Spleen (tissue), 11 donors: ENCODE measurements at regions not wholly inside any gene's neighbourhood (a gene's known extent, or its start where the extent isn't known, plus 50 kb on each side); places are given as distances from the start of the nearest gene placed in this dataset.

Experiments
- DNase-seq: peaks from one replicate; pipeline ENCODE4 v3.0.0-alpha.2; 2020
- H3K27ac ChIP-seq, 8 donors: fragments of 200-600 bp; sonication (generic) in 7 of 8; 1 replicate in 4 of 8; 2 replicates in 4 of 8; pipeline versions ENCODE4 v1.5.0 to v1.8.0; 2016 to 2021; ENCODE audit warnings: inconsistent platforms in 4 of 8, mild to moderate bottlenecking in 4 of 8, moderate library complexity in 1 of 8
- H3K27me3 ChIP-seq, 7 donors: fragments of 200-600 bp; sonication (generic) in 6 of 7; replicated peaks in 1 of 7; 1 replicate in 4 of 7; 2 replicates in 3 of 7; pipeline versions ENCODE4 v1.5.0 to v1.8.0; 2016 to 2021; ENCODE audit warnings: inconsistent platforms in 3 of 7, mild to moderate bottlenecking in 1 of 7
- H3K36me3 ChIP-seq, 6 donors: fragments of 200-600 bp; sonication (generic) in 5 of 6; 1 replicate in 4 of 6; 2 replicates in 2 of 6; pipeline versions ENCODE4 v1.5.0 to v1.8.0; 2016 to 2021; ENCODE audit warnings: inconsistent platforms in 2 of 6
- H3K4me1 ChIP-seq, 6 donors: fragments of 200-600 bp; sonication (generic) in 5 of 6; 1 replicate in 3 of 6; 2 replicates in 3 of 6; pipeline versions ENCODE4 v1.5.0 to v1.8.0; 2016 to 2021; ENCODE audit warnings: inconsistent platforms in 3 of 6
- H3K4me3 ChIP-seq, 8 donors: fragments of 200-600 bp; sonication (generic) in 7 of 8; 1 replicate in 4 of 8; 2 replicates in 4 of 8; pipeline versions ENCODE4 v1.5.0 to v1.8.0; 2016 to 2021; ENCODE audit warnings: inconsistent platforms in 4 of 8, mild to moderate bottlenecking in 4 of 8, moderate library complexity in 2 of 8
- H3K9me3 ChIP-seq, 8 donors: fragments of 200-600 bp; sonication (generic) in 7 of 8; 1 replicate in 4 of 8; 2 replicates in 4 of 8; pipeline versions ENCODE4 v1.5.0 to v1.8.0; 2016 to 2021; ENCODE audit warnings: inconsistent platforms in 4 of 8
- POLR2A ChIP-seq, 3 donors: fragments of 450-650 bp; IDR thresholded peaks; one replicate each; pipeline ENCODE4 v1.5.1; 2017; ENCODE audit warnings: antibody characterized with exemption in 3 of 3, mild to moderate bottlenecking in 1 of 3
- POLR2AphosphoS5 ChIP-seq, 3 donors: sonication (generic); formaldehyde crosslinking; IDR thresholded peaks; one replicate each; pipeline ENCODE4 v1.5.1; 2017; ENCODE audit warnings: antibody characterized with exemption in 3 of 3
- WGBS, 5 donors: extraction: QIAGEN DNeasy Blood & Tissue Kit in 3 of 5; methylation state at CpG; one replicate each; pipeline versions ENCODE4 v1.1.5 to v1.1.7; 2013 to 2018; 5-methylcytosine and 5-hydroxymethylcytosine counted together
- intact Hi-C: fragments of 100-400 bp; cut with DNase I; formaldehyde crosslinking; loops from one replicate; pipeline ENCODE4 v1.15.0; 2023; ENCODE audit warnings: low total_unique reads
- TF ChIP-seq, protein P1 (sequence below), 11 experiments: fragments of 200-600 bp in 7 of 11; fragments of 450-650 bp in 4 of 11; sonication (generic) in 4 of 11; IDR thresholded peaks in 8 of 11; conservative IDR thresholded peaks in 3 of 11; 1 replicate in 7 of 11; 2 replicates in 4 of 11; pipeline versions ENCODE4 v1.4.0 to v1.8.0; 2016 to 2021; ENCODE audit warnings: antibody characterized with exemption in 11 of 11, inconsistent platforms in 4 of 11, mild to moderate bottlenecking in 1 of 11
- donor health status: healthy with polysubstance abuse.
- donor health status: DM: no; HTN: no; CAD: no; lungs with moderate emphysema.
- donor health status: DM: no; HTN: no; CAD: no.
- donor health status: Bipolar disorder and iron deficiency.
- donor health status: healthy.
- donor health status: DM: no; HTN: no; CAD: no.
- donor health status: DM: yes; HTN: yes; CAD: no.

DNA sequence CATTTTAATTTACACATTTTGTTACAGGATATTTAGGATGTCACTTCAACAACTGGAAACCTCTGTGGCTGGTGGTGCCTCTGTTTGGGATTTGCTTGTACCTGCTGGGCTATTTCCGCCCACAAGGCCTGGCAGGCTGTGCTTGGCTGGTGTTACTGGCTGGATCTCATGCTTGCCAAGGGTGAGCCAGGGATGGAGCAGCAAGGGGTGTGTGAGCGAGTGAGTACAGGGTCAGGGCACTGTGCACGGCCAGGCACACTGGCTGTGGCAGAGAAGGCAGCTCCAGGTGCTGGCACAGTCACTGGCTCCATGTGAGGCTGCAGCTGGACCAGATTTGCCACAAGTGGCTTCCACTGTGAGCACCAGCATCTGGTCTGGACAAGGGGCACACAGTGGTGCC lies 1254.8 kb downstream of the SLITRK5 start:
- WGBS, 5 donors = 59 to 90% (median 82%) methylated on average over 2 to 3 of the region's 3 CpGs

GRCh38 chr13:88926890-88927502 lies 1255.8 kb downstream of the SLITRK5 start:
- intact Hi-C loops = no loop called here
- WGBS, 5 donors = 81 to 93% (median 85%) methylated on average over 5 of the region's 5 CpGs
- no peak for DNase-seq
- H3K27ac ChIP-seq = no peak overlapping the region
- TF ChIP-seq, protein P1, sequence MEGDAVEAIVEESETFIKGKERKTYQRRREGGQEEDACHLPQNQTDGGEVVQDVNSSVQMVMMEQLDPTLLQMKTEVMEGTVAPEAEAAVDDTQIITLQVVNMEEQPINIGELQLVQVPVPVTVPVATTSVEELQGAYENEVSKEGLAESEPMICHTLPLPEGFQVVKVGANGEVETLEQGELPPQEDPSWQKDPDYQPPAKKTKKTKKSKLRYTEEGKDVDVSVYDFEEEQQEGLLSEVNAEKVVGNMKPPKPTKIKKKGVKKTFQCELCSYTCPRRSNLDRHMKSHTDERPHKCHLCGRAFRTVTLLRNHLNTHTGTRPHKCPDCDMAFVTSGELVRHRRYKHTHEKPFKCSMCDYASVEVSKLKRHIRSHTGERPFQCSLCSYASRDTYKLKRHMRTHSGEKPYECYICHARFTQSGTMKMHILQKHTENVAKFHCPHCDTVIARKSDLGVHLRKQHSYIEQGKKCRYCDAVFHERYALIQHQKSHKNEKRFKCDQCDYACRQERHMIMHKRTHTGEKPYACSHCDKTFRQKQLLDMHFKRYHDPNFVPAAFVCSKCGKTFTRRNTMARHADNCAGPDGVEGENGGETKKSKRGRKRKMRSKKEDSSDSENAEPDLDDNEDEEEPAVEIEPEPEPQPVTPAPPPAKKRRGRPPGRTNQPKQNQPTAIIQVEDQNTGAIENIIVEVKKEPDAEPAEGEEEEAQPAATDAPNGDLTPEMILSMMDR (IDR thresholded peaks at IDR 0.05 in 8 of 11, conservative IDR thresholded peaks at IDR 0.05 in 3 of 11) = no peak
- TF ChIP-seq POLR2AphosphoS5 (IDR thresholded peaks at IDR 0.05) (no peak), POLR2A (IDR thresholded peaks at IDR 0.05) (no peak)
- H3K4me3 ChIP-seq = no peak overlapping the region
- H3K36me3 ChIP-seq = no peaks in the 10 kb centered on the region
- H3K27me3 ChIP-seq = no peaks in the 10 kb centered on the region
- H3K9me3 ChIP-seq = peaks cover 0 to 16% (median 12%) of the 10 kb centered on the region in 8 donors
- no peaks in the 10 kb centered on the region for H3K4me1 ChIP-seq

More for the DNA sequence above, 1254.8 kb downstream of the SLITRK5 start:
- TF ChIP-seq POLR2A (IDR thresholded peaks at IDR 0.05) (no peak), POLR2AphosphoS5 (IDR thresholded peaks at IDR 0.05) (no peak)
- TF ChIP-seq, protein P1 (IDR thresholded peaks at IDR 0.05 in 8 of 11, conservative IDR thresholded peaks at IDR 0.05 in 3 of 11) = no peak
- no peaks in the 10 kb centered on the region for H3K36me3 ChIP-seq
- DNase-seq = no peak
- H3K27ac ChIP-seq = no peak overlapping the region
- no peaks in the 10 kb centered on the region for H3K4me1 ChIP-seq
- H3K27me3 ChIP-seq = no peaks in the 10 kb centered on the region
- intact Hi-C loops = no loop called here
- no peak overlapping the region for H3K4me3 ChIP-seq
- peaks cover 0 to 16% (median 12%) of the 10 kb centered on the region in 8 donors for H3K9me3 ChIP-seq

- intact Hi-C loops = no loop called here
- Histone ChIP-seq H3K4me3 (no peak overlapping the region), H3K27me3 (no peaks in the 10 kb centered on the region), H3K36me3 (no peaks in the 10 kb centered on the region), H3K27ac (no peak overlapping the region), H3K4me1 (no peaks in the 10 kb centered on the region), H3K9me3 (no peaks in the 10 kb centered on the region)
- DNase-seq = no peak
- TF ChIP-seq POLR2A (IDR thresholded peaks at IDR 0.05) (no peak), POLR2AphosphoS5 (IDR thresholded peaks at IDR 0.05) (no peak)
- TF ChIP-seq, protein P1 (IDR thresholded peaks at IDR 0.05 in 8 of 11, conservative IDR thresholded peaks at IDR 0.05 in 3 of 11) = no peak
- WGBS, 5 donors = 77 to 94% (median 92%) methylated on average over 1 of the region's 1 CpG
Measured at GRCh38 chr13:88932950-88933349, 1261.8 kb downstream of the SLITRK5 start.

GRCh38 chr13:88937384-88937783 lies 1266.2 kb downstream of the SLITRK5 start:
- TF ChIP-seq POLR2AphosphoS5 (IDR thresholded peaks at IDR 0.05) (no peak), POLR2A (IDR thresholded peaks at IDR 0.05) (no peak)
- TF ChIP-seq, protein P1 (IDR thresholded peaks at IDR 0.05 in 8 of 11, conservative IDR thresholded peaks at IDR 0.05 in 3 of 11) = no peak
- Histone ChIP-seq H3K27ac (no peak overlapping the region), H3K4me3 (no peak overlapping the region), H3K9me3 (no peaks in the 10 kb centered on the region), H3K27me3 (no peaks in the 10 kb centered on the region), H3K4me1 (no peaks in the 10 kb centered on the region), H3K36me3 (no peaks in the 10 kb centered on the region)
- WGBS, 5 donors = 78 to 93% (median 85%) methylated on average over 3 of the region's 3 CpGs
- no peak for DNase-seq
- intact Hi-C loops = no loop called here
